ENCODE measurements at regions not wholly inside any gene's neighbourhood (a gene's known extent, or its start where the extent isn't known, plus 50 kb on each side); places are given as distances from the start of the nearest gene placed in this dataset.

- no peak for DNase-seq (ENCODE audit: low spot score)
Observed at GRCh38 chr11:8740129-8740528, 57.5 kb downstream of the RPL27A start.

DNA sequence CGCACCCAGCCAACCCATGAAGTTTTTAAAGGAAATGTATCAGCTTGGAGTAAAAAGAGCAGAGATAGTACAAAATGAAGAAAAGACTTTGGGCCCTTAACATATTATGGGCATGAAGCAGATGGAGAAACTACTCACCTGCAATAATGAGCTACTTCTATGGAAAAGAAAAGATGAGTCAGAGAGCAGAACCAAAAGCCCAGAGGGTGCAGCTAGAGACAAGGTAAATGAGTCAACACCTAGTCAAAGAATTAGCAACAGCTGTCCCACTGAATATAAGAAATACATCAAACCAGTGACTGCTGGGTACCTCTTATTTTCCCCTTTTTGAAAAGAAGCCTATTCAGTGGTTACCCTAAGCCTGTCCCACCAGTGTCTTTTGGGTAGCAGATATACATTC lies 61.8 kb downstream of the RPL27A start:
- DNase-seq (ENCODE audit: low spot score): no peak

GRCh38 chr11:8745431-8746253 lies 63.0 kb downstream of the RPL27A start:
- no peak for DNase-seq (ENCODE audit: low spot score)

GRCh38 chr11:8746331-8746974 lies 63.9 kb downstream of the RPL27A start:
- DNase-seq (ENCODE audit: low spot score): no peak

GRCh38 chr11:8747173-8747572 lies 64.6 kb downstream of the RPL27A start:
- no peak for DNase-seq (ENCODE audit: low spot score)

DNA sequence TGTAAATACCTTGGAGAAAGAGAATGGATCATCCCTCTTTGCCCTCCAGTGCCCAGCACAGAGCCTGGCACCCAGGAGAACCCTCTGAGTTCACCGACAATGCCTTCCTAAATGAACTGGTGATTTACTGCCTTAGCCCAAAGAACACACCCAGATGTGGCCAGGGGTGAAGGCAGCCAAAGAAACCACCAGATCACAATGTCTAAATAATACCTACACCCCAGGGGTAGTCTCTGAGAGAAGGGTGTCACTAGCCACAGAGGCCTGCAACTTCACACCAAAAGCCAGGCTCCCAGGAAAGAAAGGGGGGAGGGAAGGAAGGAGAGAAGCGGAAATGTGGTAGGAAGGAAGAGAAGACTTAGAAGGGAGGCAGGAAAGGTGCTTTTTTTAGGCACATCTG lies 65.7 kb downstream of the RPL27A start:
- no peak for DNase-seq (ENCODE audit: low spot score)

- no peak for DNase-seq (ENCODE audit: low spot score)
Observed at GRCh38 chr11:8749202-8749601, 66.6 kb downstream of the RPL27A start.

- no peak for DNase-seq (ENCODE audit: low spot score)
Observed at GRCh38 chr11:8754241-8754640, 71.6 kb downstream of the RPL27A start.

DNA sequence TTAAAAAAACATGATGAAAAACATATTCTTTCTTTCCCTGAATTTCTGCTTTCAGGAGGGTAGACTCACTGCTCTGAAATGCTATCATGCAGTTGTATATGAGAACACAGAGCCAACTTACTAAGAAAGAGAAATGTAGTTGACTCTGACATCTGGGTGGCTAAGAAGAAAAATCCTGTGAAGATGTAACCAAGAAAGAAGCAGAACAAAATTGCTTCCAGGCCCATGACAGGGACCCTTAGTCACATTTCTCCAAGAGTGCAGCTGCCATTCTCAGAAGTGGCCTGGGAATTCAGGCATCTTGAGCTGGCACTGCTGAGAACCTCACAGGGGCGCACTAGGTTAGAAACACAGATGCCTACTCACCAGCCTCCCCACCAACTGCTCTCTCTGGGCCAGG lies 73.6 kb downstream of the RPL27A start:
- no peak for DNase-seq (ENCODE audit: low spot score)

DNA sequence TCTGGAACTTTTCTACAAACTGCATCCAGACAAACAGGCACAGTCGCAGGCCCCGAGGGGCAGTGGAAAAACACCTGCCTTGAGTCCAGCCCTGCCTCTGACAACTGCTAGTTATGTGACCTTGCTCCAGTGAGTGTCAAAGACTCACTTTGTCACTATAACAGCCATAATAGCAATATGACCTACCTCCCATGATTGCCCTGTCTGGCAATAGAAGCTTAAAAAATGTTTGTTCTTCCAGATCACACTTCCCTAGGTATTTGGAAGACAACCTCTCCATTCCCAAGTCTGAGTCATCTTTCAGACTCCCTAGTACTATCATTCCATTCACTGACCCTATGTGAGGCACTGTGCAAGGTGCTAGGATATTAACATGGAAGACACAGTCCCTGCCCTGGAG lies 74.5 kb downstream of the RPL27A start:
- DNase-seq (ENCODE audit: low spot score): no peak

DNA sequence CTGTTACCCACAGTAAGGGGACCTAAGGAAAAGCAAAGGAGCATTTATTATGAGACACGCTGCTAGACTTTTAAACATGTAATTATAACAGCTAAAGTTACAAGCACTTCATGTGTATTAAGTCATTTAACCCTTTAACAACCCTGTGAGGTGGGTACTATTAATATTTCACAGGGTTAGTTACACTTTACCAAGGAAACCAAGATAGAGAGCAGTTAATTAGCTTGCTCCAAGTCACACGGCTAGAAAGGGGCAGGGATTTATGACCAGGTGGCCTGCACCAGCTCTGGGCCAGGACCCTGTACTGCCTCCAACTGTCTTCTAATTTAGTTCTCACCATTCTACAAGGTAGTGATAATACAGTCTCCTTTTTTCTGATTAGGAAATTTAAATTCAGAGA lies 74.9 kb downstream of the RPL27A start:
- no peak for DNase-seq (ENCODE audit: low spot score)

DNA sequence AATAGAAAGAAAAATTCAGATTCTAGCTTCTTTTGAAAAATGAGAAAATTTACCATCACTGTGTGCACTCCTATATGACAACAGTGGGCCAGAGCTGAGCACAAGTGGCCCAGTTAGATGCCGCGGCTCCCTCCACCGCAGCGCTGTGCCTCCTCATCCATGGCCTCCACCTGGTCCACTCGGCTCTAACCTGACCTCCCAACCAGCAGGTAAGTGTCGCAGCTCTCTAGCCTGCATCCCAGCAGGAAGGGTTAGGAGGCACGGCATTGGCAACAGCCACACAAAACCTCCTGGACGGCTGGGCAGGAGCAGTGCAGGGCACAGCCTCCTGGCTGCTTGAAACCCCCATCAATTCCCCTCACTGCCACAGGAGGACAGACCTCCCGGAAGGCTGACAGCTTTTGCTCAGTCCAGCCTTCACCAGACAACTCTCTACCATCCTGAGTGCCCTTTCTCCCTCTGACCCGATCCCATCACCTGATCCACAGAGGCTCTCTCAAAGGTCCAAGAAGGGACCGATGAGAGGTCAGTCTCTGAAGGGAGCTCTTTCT lies 76.1 kb downstream of the RPL27A start:
- no peak for DNase-seq (ENCODE audit: low spot score)

- DNase-seq (ENCODE audit: low spot score): peak; percentile 23
Observed at GRCh38 chr11:8759634-8760033, 77.0 kb downstream of the RPL27A start.

DNA sequence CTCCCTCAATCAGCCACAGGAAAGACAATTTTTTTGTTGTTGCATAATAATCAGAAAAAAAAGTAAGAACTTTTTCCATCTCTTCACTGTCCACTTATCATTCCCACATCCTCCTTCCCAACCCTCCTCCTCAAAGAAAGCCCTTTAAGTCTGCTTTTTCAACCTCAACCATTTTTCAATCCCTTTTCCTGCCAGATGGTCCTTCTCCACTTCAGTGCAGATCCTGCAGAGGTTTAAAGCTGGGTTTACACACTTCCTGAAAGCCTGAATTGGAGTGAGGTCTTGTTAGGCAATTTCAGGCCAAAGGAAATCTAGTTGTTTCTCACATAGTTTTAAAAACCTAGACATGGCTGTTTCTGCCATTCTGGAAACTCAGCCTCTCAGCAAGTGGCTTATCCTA lies 78.3 kb downstream of the RPL27A start:
- no peak for DNase-seq (ENCODE audit: low spot score)

- DNase-seq (ENCODE audit: low spot score): no peak
Observed at GRCh38 chr11:8763070-8763685, 80.6 kb downstream of the RPL27A start.

DNA sequence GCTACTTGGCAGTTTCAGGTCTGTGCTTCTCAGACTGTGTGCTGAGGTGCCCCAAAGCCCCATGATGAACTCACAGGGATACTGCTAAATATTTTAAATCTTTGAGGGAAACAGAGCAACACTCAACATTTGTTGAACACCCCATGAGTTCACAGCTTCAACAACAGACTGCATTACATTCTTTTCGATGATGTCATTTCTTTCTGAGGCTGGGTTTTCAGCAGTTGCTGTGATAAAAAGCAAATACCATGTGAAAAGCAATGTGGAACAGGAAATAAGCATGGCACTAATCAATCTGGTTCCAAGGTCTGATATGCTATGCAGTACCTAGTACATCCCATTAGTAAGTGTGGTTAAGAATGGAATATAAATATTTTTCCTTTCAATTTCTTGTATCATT lies 82.7 kb downstream of the RPL27A start:
- DNase-seq (ENCODE audit: low spot score): no peak

DNA sequence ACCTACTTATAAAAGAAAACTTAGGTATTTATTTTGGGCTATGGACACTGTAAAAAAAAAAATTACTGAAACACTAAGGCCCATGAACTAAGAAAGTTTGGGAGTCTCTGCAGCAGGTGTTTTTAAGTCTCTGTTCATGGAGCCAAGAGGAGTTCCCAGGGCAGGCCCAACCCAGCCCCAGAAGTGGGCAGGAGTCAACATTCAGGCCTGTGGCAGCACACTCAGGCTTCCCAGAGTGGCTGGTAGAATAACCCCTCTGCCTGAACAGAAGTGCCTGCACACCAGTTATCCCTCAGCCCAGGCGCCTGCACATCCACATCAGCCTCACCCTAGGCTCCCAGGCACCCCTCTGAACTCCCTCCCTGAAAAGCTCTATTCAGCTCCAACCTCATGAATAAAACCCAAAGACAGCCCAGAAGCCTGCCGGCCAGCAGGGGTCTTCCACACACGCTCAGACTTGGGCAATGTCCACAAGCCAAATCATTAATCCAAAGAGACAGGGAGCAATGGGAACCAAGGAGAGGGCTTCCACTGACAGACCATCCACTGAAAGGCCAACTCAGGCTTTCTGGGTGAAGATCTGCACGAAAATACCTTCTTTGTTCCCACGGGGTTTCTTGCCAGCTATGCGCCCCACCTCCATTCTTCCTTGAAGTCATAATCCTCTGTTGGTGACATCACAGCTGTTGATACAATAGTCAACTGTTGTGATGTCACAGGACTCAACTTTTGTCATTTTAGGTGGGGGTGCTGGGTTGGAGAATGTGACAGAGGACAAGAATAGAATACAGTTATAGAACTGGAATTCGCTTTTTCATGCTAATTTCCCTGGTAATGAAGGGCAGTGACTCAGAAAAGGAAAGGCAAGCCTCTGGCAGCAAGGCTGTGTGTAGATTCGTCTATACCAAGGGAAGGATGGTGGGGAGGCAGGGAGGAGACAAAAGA lies 83.7 kb downstream of the RPL27A start:
- DNase-seq (ENCODE audit: low spot score): no peak

GRCh38 chr11:8766988-8767374 lies 84.4 kb downstream of the RPL27A start:
- DNase-seq (ENCODE audit: low spot score): no peak

GRCh38 chr11:8767466-8768142 lies 85.0 kb downstream of the RPL27A start:
- DNase-seq (ENCODE audit: low spot score): no peak

- DNase-seq (ENCODE audit: low spot score): no peak
Observed at GRCh38 chr11:8768625-8769333, 86.2 kb downstream of the RPL27A start.
